ENCODE measurements at regions not wholly inside any gene's neighbourhood (a gene's known extent, or its start where the extent isn't known, plus 50 kb on each side); places are given as distances from the start of the nearest gene placed in this dataset.

DNA sequence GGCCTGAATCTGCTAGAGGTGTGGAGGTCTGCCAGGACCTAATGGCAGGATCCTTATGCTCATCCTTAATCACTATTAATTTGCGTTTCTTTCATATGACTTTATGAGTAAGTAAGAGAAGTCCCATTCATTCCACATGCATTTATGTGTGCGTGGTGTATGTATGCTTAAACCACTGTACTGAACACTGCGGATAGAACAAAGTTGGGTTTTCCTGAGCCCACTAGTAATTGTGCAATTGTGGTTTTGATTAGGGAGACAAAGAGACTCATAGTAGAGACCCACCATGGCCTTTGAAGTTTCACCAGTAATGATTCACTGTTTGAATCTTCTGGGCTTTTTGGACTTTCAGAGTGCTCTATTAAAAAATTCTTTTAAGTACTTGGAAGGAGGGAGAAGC is 498.5 kb upstream of the DIPK2B start:
- no peak overlapping the region for H3K4me3 Mint-ChIP-seq
- Histone ChIP-seq H3K4me2 (ENCODE audit: insufficient read depth, insufficient read length, low read length) (no peak overlapping the region), H3K4me1 (ENCODE audit: insufficient read depth, low read length) (no peaks in the 10 kb centered on the region), H2BK12ac (ENCODE audit: insufficient read length, low read depth, low read length) (no peak overlapping the region), H3K4ac (ENCODE audit: low read depth, low read length) (no peak overlapping the region), H2BK5ac (ENCODE audit: insufficient read length, low read length) (no peak overlapping the region), H2BK15ac (ENCODE audit: low read depth, low read length) (no peak overlapping the region), H2AFZ (ENCODE audit: low read length) (no peak overlapping the region), H4K91ac (ENCODE audit: insufficient read length, low read depth, low read length) (no peak overlapping the region), H3K23ac (ENCODE audit: insufficient read length, low read depth, low read length) (no peak overlapping the region), H3K27ac (ENCODE audit: insufficient read length, low read depth, low read length) (no peak overlapping the region), H4K20me1 (ENCODE audit: control insufficient read depth, insufficient read depth, insufficient read length) (no peaks in the 10 kb centered on the region), H3K9ac (ENCODE audit: extremely low read depth, insufficient read length, low read length) (no peak overlapping the region), H4K5ac (ENCODE audit: insufficient read length, low read depth, low read length) (no peak overlapping the region), H3K27me3 (ENCODE audit: insufficient read depth, low read length) (no peaks in the 10 kb centered on the region), H3K79me2 (ENCODE audit: insufficient read depth, low read length) (no peaks in the 10 kb centered on the region), H2BK20ac (ENCODE audit: low read depth, low read length, poor library complexity, severe bottlenecking) (no peak overlapping the region), H3K18ac (ENCODE audit: insufficient read length, low read depth, low read length) (no peak overlapping the region), H4K8ac (replicated peaks; ENCODE audit: insufficient read length, low read depth, low read length) (no peak overlapping the region), H3T11ph (ENCODE audit: low read length) (no peak overlapping the region), H2AK5ac (ENCODE audit: insufficient read length, low read length) (no peak overlapping the region), H3K14ac (ENCODE audit: insufficient read depth, low read length) (no peak overlapping the region), H2BK120ac (ENCODE audit: low read depth, low read length, poor library complexity, severe bottlenecking) (no peak overlapping the region), H3K9me3 (ENCODE audit: control insufficient read depth, low read depth, low read length) (no peaks in the 10 kb centered on the region), H3K79me1 (ENCODE audit: insufficient read depth, low read depth, low read length, poor library complexity, severe bottlenecking) (no peaks in the 10 kb centered on the region), H3K56ac (ENCODE audit: insufficient read length, low read depth, low read length) (no peak overlapping the region), H3K23me2 (ENCODE audit: insufficient read length, low read depth, low read length, poor library complexity, severe bottlenecking) (no peaks in the 10 kb centered on the region)
- peaks cover 64% of the 10 kb centered on the region in 2 experiments for H3K9me3 Mint-ChIP-seq
- H3K36me3 Mint-ChIP-seq (ENCODE audit: insufficient read depth in 1 of 3, low read depth in 3 of 3): peaks cover 0 to 4% (median 0%) of the 10 kb centered on the region in 3 experiments; a peak in 4 of 7 replicates
- TF ChIP-seq, protein P1, sequence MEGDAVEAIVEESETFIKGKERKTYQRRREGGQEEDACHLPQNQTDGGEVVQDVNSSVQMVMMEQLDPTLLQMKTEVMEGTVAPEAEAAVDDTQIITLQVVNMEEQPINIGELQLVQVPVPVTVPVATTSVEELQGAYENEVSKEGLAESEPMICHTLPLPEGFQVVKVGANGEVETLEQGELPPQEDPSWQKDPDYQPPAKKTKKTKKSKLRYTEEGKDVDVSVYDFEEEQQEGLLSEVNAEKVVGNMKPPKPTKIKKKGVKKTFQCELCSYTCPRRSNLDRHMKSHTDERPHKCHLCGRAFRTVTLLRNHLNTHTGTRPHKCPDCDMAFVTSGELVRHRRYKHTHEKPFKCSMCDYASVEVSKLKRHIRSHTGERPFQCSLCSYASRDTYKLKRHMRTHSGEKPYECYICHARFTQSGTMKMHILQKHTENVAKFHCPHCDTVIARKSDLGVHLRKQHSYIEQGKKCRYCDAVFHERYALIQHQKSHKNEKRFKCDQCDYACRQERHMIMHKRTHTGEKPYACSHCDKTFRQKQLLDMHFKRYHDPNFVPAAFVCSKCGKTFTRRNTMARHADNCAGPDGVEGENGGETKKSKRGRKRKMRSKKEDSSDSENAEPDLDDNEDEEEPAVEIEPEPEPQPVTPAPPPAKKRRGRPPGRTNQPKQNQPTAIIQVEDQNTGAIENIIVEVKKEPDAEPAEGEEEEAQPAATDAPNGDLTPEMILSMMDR (conservative IDR thresholded peaks at IDR 0.05): no peak
- no peaks in the 10 kb centered on the region for H3K4me1 Mint-ChIP-seq
- no peak for DNase-seq
- no CpG with 5 or more reads among the region's 3 CpGs for WGBS (ENCODE audit: extremely low coverage, insufficient read length, low lambda C conversion rate)
- H3K27ac Mint-ChIP-seq: no peak overlapping the region
- H3K27me3 Mint-ChIP-seq (ENCODE audit: low read depth): no peaks in the 10 kb centered on the region
